HG03280 (cell line): ENCODE measurements at regions not wholly inside any gene's neighbourhood (a gene's known extent, or its start where the extent isn't known, plus 50 kb on each side); places are given as distances from the start of the nearest gene placed in this dataset.
A peak's percentile ranks its signal among the peaks of the same experiment; 100 is the strongest.
"Not testable (repeated sequence)": the region's sequence is repeated elsewhere in the genome, so short reads cannot be mapped to it uniquely, and the experiment has no call there.

Experiments
- ATAC-seq: cut with Tn5 transposase; IDR thresholded peaks from one replicate; pipeline ENCODE4 v1.9.1; 2021; ENCODE audit warnings: mild to moderate bottlenecking, moderate library complexity; ENCODE audit not compliant: unreplicated experiment

DNA sequence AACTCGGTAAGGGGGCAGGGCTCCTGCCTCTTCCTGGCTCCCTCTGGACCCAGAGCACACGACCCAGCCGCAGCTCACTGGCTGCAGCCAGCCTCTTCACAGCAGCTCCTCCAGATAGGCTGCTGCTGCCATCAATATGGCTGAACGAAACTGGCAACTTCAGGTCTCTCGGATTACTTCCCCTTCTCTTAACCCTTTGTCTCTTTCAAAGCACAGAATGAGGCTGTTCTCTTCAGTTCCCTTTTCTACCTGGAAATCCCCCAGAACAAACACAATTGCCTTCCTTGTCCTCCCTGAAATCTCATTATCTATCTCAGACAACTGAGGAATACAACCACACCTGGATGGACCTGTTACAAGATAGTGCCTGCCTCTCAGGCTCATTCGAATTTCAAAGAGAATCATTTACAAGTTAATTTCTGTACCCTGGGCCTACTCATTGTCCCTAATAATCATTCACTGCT, 193.4 kb upstream of the MBL2 start:
- ATAC-seq: peak; percentile 99

DNA sequence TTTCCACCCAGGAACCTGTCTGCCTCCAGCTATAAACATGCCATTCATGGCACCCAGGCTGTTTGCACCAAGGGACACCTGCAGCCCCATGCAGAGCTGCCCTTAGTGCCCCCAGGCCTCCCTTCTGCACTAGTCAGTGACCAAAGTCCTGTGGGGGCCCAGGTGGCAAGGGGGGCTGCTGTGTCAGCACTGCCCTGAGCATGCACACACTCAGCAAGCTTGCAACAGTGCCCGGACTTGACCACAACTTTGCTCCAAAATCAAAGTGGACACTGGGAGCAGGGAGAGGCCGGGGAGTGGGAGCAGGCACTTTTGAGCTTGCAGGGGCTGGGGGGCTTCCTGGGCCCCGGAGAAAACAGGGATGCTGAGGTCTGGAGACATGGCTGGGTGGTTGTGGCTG, 192.9 kb upstream of the MBL2 start:
- ATAC-seq: peak; percentile 11

DNA sequence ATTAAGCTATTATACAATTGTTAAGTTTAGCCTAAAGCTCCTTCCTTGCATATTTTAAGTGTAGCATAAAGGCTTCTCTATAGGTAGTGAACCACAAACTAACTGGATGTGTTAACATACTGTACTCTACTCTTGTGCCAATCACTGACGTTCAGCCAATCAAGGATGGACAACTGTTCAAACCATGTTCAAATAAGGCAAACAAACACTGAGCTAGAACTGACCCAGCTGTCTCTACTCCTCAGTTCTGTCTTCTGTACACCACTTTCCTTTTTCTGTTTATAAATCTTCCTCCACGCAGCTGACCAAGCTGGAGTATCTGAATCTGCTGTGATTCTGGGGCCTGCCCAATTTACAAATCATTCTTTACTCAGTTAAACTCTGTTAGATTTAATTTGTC, 188.7 kb upstream of the MBL2 start:
- ATAC-seq: no peak

DNA sequence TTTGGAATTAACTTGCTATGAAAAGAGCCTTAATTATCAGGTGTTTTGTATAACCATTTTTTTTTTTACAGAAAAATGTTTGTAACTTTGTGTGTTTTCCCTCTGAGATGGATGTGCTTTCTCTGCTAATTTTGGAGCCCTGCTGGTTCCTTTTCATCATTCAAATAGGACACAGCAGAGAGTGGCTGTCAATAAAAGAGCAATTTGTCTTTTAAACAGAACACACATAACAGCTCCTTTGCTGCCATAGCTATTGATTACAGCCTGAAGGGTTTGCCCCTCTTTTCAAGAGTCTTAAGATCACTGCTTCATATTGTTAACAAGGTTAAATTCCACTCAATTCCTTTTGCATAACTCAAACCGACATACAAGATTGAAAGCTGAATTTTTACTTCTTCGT, 187.2 kb upstream of the MBL2 start:
- no peak for ATAC-seq

DNA sequence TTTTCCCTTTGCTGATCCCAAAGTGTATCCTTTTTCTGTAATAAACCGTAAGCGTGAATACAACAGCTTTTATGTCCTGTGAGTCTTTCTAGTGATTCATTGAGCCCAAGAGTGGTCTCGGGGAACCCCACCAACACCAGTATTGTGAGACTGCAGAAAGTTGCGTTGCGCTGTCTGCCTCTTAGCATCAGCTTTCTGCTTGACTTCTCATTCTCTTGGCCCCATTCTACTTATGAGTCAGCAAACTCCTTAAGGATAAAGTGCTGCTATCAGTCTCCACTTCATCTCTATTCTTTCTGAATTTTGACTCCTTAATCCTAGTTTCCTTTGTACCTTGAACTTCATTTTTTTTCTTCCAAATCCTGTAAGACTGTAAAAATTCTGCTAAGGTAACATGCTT, 184.3 kb upstream of the MBL2 start:
- ATAC-seq: no peak

DNA sequence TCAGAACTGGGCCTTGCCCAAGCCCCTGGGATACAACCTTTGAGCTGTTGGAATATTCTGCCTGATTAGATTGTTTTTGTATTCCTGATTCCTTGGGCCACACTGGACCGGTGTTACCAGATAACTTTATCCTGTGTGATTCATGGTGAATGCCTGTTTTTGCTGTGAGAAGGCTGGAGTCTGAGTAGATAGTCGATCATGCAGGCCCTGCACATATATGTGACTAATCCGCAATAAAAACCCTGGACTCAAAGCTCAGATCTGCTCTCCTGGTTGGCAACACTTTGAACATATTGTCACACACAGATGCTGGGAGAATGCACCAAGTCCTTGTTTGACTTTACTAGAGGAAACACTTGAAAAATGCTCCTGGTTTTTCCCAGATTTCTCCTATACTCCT, 183.9 kb upstream of the MBL2 start:
- ATAC-seq: no peak

DNA sequence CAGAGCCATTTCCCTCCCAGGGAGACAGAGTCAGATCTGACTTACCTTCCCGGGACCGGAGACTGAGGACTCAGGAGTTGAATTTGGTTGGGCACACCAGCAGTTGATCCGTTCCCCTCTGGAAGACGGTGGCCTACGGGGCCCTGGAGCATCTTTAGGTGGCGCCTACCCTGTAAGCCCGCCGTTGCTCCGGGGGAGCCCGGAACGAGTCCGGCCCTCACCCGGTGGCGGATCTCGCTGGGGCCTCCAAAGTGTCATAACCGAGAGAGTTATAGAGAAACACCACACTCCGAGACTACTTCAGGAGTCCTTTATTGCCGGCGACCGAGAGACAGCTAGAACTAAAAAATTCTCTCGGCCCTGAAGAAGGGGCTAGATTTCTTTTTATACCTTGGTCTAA, 182.8 kb upstream of the MBL2 start:
- ATAC-seq: no peak

DNA sequence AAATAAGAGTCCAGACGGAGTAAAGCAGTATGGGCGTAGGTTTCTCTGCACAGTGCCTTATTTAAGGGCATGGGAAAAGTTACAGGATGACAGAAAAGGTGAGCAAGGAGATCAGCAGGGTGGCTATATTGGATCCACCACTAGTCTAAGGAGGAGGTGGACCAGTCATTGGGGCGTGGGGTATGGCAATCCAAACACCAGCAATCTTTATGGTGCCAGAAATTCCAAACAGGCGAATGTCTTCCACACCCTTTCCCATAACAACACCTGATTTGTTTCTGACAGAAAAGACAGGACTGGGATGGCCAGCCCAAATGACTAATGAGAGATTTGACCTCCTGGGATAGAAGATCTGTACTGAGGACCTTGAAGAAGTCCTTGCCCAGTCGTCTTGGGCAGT, 181.8 kb upstream of the MBL2 start:
- no peak for ATAC-seq

DNA sequence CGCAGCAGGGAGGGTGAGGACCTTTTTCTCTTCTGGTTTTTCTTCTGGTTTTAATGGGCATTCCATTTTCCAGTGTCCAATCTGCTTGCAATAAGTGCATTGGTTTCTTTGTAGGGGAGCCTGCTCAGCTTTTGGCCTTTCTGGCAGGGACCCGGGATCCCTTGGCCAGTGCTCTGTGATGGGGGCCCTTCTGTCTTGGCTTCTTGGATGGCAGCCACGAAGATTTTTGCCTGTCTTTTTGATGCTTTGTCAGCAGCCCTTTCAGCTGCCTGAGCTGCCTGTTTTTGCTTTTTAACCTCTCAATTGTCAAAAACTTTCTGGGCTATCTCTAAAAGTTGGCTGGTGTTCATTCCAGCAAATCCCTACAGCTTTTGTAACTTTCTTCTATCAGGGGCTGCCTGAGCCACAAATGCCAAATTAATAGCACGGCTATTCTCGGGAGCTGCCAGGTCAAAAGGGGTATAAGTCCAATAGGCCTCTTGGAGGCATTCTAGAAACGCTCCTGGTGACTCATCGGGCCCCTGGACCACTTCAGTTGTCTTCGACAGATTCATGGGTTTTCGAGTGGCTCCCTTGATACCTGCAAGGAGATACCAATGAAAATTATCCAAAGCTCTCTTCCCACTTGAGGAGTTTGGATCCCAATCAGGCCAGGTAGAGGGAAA, 179.9 kb upstream of the MBL2 start:
- no peak for ATAC-seq

DNA sequence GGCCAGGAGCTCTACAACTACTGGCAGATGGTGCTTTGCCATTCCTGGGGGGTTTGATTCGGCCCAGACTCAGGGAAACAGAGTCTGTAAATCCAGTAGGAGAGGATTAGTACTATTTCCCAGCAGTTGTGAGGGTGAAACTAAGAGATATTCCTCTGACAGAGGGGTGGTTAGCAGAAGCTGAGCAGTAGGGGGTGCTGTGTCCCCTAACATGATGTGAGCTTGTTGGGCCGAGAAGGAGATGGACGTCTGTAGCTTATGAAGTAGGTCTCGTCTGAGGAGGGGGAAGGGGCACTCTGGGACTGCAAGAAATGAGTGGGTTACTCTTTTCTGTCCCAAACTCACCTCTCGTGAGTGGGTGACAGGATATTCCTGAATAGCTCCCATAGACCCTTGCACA, 179.2 kb upstream of the MBL2 start:
- peak; percentile 86 for ATAC-seq

DNA sequence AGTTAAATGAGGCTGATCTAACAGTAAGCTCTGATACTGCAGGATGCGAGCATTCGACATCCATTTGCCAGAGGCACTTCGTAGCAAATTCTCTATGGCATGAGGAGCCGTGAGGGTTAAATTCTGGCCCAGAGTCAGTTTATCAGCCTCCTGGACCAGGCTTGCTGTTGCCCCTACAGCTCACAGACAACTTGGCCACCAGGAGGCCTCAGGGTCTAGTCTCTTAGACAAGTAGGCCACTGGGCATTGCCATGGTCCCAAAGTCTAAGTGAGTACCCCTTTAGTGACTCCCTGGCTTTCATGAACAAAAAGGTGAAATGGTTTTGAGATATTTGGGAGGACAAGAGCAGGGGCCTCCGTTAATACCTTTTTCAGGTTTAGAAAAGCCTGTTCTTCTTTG, 178.0 kb upstream of the MBL2 start:
- no peak for ATAC-seq

DNA sequence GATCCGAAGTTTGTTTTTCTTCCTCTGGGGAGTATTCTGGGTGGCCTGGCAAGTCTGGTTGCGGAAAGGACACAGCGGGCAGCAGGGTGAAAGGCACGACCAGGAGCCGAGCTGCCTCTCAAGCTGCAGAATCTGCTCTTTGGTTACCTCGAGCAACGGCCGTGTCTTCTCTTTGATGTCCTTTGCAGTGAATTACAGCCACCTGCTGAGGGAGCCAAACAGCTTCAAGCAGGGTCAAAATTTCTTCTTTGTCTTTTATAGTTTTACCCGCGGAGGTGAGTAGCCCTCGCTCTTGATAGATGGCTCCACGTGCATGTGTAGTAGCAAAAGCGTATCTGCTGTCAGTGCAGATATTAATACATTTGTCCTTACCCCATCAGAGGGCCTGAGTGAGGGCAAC, 177.3 kb upstream of the MBL2 start:
- no peak for ATAC-seq

DNA sequence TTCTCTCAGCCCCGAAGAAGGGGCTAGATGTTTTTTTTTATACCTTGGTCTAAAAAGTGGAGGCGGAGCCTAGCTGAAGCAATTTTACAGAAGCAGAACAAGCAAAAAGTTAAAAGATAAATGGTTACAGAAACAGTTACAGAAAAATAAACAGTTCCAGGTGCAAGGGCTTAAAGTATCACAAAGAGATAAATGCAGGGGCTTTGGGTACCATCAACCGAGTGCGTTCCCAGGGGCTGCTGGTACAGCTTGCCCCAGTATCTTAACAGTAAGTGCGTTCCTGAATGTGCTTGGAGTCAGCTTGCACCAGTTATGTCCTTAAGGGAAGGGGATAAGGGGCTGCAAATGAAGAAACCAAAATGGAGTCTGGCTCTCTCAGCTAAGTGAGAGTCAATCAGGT, 173.9 kb upstream of the MBL2 start:
- no peak for ATAC-seq

DNA sequence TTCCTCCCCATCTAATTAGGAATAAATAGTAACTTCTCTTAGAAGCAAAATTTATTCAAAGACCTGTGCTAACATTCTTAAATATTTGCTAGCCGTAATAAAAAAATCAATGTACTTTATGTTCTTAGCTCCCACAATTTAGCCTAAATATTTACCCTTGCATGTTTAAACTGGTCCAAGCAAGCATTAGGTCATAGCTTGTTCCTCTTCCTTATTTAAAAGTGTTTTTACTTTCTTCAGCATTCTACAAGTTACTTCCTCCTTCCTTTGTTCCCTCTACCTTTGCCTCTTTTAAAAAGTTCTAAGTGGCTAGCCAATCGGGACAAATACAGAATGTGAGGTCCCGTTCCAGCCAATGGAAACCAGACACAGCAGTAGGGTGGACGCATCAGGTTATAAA, 172.9 kb upstream of the MBL2 start:
- not testable (repeated sequence) for ATAC-seq

DNA sequence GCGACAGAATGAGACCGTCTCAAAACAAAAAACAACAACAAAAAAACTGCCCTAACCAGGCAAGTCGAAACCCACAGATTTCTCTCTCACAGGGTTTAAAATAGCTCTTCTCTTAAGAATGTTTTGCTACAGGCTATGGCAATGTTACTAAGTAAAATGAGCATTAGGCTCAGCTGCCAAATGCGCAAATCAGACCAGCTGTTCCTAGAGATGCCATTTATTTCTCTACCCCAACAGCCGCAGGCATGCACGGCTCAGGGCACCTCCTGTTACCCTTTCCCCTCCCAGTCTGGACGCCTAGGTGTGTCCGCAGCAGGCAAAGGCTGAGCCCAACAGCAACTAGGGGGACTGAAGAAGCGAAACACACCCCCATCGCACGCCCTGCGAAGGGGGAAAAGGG, 168.3 kb upstream of the MBL2 start:
- ATAC-seq: no peak

DNA sequence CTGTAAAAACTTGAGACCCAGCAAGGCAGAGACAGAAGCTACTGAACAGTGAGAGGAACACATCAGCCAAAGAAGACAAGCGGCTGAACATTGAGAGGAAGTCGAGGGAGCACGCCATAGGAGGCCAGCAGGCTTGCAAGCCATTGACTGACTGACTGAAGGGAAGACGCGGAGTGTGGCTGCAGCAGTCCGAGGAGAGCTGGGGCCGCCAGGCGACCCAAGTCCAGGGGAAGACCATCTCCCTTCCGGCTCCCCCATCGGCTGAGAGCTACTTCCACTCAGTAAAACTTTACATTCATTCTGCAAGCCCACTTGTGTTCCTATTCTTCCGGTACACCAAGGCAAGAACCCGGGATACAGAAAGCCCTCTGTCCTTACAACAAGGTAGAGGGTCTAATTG, 167.3 kb upstream of the MBL2 start:
- ATAC-seq: no peak

DNA sequence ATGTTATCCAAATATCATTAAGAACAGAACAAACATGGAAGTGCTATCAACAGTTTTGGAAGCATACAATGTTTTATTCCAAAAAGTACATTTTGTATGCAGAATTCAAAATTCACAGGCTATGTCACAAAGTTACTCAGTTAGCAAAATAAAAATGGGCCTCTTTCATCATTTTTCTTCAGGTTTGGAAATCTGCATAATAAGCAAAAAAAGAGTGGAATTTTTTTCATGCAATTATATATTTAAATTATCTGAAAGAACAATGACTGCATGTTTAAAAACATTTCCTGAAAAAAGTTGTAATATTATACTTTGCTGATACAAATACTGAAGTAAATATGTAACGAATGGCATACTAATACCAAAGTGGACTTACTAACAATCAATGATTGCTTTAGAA, 161.2 kb upstream of the MBL2 start:
- no peak for ATAC-seq

DNA sequence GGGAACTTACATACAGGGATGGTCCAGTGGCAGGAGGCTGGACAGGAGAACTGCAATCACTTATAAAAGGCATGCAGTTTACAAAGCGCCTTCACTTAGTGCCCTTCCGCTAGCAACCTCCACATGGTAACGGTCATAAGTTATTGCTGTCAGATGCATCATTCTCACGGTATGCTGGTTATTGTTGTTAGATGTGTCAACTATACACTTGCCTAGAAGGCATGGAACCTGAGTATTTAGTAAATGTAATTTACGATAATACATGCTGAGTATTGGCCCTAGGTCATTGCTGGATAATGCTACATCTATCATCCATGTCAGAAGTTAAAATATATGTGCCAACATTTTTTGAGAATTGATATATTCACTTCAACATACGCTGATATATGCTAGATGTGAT, 155.1 kb upstream of the MBL2 start:
- no peak for ATAC-seq

DNA sequence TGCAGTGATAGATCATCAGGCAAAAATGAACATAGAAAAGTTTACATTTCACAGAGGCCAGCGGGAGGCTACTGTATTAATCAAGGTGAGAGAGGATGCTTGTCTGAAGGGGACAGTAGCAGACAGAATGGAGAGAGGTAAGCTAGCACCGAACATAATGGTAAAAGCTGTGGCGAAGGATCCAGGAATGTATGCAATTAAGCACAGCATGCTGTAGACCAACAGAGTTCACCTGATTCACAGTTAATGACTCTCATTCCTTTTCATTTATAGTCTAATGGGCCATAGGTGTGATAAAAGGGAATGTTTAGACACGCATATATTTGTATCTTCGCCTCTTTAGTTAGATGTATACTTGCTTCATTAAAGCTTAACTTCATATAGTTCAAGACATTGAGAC, 150.9 kb upstream of the MBL2 start:
- ATAC-seq: no peak

DNA sequence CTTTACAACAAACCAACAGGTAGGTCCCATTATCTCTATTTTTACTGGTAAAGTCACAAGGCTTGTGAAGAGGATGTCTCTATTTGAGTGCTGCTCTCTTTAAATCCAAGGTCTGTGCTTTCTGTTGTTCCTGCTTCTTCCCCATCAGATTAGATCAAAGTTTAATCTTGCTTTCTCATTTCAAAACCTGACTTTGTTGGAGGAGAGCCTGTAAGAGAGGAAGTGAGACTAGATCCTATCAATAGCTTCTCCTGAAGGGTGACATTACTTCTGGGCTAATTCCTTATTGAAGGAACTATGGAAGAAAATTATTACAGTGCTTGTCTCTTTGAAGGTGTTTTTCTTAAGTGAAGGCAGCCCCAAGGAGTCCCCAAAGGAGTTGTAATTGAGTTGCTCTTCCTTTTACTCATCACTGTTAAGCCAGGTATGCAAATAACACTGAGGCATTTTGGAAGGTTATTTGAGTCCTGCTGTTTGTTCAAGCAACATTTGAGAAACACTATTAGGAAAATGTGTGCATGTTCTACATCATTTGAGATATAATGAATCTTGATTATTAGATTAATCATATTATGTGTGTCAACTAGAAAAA, 146.2 kb upstream of the MBL2 start:
- ATAC-seq: no peak

DNA sequence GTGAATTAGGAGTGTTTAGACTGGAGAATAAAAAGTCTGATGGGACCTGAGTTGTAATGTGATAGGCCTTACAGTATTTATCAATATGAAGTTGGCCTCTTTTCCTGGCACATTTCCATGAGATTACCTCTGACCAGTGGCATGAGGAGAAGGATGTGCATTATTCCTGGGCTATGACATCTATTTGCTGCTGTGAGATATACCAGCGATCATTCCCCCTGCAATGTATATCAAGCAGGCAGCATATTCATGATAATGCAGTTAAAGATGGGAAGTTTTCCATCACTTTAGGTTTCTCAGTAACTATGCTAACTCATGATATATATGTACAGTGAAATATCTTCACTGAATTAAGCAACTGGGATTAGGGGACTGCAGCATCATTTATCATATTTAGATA, 142.8 kb upstream of the MBL2 start:
- no peak for ATAC-seq

DNA sequence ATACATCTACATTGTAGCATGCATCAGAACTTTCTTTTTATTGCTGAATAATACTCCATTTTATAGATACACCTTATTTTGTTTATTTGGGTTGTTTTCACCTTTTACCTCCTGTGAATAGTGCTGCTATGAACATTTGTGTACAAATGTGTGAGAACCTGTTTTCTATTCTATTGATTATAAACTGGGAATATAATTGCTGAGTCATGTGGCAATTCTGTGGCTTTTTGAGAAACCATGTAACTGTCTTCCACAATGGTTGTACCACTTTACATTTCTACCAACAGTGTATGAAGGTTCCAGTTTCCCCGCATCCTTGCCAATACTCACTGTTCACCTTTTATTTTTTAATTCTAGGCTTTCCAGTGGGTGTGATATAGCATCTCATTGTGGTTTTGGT, 138.6 kb upstream of the MBL2 start:
- no peak for ATAC-seq

DNA sequence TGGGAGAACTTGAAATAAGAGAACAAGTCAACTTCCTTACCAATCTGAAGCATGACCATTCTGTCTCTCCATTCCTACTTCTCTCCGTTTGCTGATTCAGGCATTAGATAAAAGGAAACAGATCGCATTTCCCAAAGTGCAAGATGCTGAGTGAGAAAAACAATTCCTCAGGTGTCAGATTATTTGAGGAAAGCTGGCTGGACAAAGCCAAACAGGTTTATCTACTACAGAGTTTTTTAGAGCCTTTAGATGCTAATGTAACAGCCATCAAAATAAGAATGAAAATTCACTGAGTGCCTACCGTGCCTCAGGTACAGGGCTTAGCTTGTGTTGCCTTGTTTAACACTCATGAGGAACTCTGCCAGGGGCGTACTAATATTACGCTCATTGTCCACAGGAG, 135.9 kb upstream of the MBL2 start:
- ATAC-seq: no peak
